LNCAP (cell line): ENCODE measurements at regions not wholly inside any gene's neighbourhood (a gene's known extent, or its start where the extent isn't known, plus 50 kb on each side); places are given as distances from the start of the nearest gene placed in this dataset.

ENCODE experiments used
- TF ChIP-seq, protein P1 (sequence below): fragments of 450-650 bp; IDR thresholded peaks from 2 replicates; pipeline ENCODE4 v1.5.1; 2017; ENCODE audit warnings: mild to moderate bottlenecking

DNA sequence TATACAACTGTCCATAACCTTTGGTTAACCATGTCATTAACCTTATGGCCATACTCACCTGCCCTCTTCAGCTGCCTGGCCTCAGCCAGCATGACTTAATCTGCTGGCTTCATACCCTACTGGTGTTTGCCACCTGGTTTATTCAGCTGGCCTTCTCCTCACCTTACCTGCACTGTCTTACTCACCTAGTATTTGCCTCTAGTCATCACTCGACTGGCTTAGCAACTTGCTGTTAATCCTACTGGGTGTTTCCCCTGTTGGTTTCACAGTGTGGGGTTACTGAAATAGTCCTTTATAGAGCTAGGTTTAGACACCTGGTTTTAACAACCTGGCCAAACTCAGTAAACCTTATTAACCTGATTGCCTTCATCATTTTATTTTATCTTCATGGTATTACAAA, 96.4 kb downstream of the IL12A start:
- TF ChIP-seq, protein P1, sequence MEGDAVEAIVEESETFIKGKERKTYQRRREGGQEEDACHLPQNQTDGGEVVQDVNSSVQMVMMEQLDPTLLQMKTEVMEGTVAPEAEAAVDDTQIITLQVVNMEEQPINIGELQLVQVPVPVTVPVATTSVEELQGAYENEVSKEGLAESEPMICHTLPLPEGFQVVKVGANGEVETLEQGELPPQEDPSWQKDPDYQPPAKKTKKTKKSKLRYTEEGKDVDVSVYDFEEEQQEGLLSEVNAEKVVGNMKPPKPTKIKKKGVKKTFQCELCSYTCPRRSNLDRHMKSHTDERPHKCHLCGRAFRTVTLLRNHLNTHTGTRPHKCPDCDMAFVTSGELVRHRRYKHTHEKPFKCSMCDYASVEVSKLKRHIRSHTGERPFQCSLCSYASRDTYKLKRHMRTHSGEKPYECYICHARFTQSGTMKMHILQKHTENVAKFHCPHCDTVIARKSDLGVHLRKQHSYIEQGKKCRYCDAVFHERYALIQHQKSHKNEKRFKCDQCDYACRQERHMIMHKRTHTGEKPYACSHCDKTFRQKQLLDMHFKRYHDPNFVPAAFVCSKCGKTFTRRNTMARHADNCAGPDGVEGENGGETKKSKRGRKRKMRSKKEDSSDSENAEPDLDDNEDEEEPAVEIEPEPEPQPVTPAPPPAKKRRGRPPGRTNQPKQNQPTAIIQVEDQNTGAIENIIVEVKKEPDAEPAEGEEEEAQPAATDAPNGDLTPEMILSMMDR: no peak

DNA sequence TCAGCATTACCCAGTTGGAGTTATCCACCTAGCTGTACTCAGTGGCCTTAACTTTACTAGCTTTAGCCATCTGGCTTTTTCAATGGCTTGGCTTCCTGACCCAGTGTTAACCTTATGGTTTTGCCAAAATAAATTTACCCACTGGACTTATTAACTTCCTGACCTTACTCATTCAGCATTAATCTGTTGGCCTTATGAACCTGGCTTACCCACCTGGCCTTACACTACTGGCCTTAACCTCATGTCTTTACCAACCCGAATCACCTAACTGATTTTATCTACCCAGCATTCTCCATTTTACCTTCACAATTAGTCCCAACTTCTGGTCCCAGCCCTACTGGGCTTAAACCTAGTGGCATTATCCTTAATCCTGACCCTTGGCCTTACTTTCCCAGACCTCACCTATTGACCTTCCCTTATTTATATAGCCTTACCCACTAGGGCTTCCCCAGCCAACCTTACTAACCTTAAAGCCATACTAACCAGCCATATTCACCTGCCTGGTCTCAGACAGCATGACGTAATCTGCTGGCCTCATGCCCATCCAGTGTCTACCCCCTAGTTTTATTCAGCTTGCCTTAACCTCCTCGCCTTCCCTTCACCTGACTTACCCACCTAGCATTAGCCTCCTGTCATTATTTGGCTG, 100.0 kb downstream of the IL12A start:
- TF ChIP-seq, protein P1: no peak

- TF ChIP-seq, protein P1: no peak
Measured at GRCh38 chr3:160090653-160091052, 102.0 kb downstream of the IL12A start.

- TF ChIP-seq, protein P1: no peak
Measured at GRCh38 chr3:160091441-160091840, 102.8 kb downstream of the IL12A start.

DNA sequence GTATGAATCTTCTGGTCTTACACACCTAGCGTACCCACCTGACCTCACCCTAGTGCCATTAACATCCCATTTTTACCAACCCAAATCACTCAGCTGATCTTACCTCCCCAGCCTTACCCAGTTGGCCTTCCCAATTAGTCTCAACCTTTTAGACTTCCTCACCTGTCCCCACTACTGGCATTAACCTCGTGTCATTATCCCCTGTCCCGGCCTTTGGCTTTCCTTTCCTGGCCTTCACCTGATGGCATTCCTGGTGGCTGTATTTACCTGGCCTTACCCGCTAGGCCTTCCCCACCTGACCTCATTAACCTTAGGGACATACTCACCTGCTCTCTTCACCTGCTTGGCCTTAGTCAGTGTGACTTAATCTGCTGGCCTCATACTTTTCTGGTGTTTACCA, 104.1 kb downstream of the IL12A start:
- TF ChIP-seq, protein P1: no peak

DNA sequence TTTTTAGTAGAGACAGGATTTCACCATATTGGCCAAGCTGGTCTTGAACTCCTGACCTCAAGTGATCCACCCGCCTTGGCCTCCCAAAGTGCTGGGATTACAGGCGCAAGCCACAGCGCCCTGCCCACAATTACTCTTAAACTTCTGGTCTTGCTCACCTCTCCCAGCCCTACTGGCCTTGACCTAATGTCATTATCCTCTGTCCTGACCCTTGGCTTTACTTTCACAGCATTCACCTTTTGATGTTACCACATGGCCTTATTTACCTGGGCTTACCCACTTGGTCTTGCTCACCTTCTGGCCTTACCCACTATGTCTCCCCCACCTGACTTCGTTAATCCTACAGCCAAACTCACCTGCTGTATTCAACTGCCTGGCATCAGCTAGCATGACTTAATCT, 105.9 kb downstream of the IL12A start:
- TF ChIP-seq, protein P1: no peak

DNA sequence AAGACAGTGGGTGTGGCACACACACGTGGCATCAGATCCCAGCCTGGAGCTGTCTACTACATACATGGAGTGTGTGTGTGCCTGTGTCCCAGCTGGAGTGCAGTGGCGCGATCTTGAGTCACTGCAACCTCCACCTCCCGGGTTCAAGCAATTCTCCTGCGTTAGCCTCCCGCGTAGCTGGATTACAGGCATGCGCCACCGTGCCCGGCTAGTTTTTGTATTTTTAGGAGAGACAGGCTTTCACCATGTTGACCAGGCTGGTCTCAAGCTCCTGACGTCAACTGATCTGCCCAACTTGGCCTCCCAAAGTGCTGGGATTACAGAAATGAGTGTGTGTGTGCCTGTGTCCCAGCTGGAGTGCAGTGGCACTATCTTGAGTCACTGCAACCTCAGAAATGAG, 108.8 kb downstream of the IL12A start:
- TF ChIP-seq, protein P1: no peak
